NT2/D1 (cell line): ENCODE measurements at regions not wholly inside any gene's neighbourhood (a gene's known extent, or its start where the extent isn't known, plus 50 kb on each side); places are given as distances from the start of the nearest gene placed in this dataset.

Source experiments
- DNase-seq: peaks from one replicate; pipeline ENCODE4 v3.0.0-alpha.2; 2011; ENCODE audit warnings: low read depth, low spot score
- H3K27me3 ChIP-seq: 2 replicates; pipeline ENCODE4 v1.6.0; 2011; ENCODE audit warnings: mild to moderate bottlenecking; ENCODE audit not compliant: insufficient read length, insufficient read depth
- H3K36me3 ChIP-seq: 2 replicates; pipeline ENCODE4 v1.6.1; 2011; ENCODE audit warnings: mild to moderate bottlenecking, low read length, mixed read lengths; ENCODE audit not compliant: insufficient read depth, insufficient read length
- H3K4me1 ChIP-seq: 2 replicates; pipeline ENCODE4 v1.5.1; 2011; ENCODE audit not compliant: insufficient read depth, insufficient read length
- H3K4me3 ChIP-seq: 2 replicates; pipeline ENCODE4 v1.5.1; 2011; ENCODE audit warnings: low read depth; ENCODE audit not compliant: insufficient read length
- H3K9ac ChIP-seq: 2 replicates; pipeline ENCODE4 v1.6.0; 2011; ENCODE audit warnings: low read depth; ENCODE audit not compliant: insufficient read length
- H3K9me3 ChIP-seq: 2 replicates; pipeline ENCODE4 v1.5.1; 2011; ENCODE audit warnings: mild to moderate bottlenecking, low read length; ENCODE audit not compliant: insufficient read depth
- SUZ12 ChIP-seq: IDR thresholded peaks from 2 replicates; pipeline ENCODE4 v1.6.1; 2011; ENCODE audit not compliant: insufficient read length, insufficient read depth; ENCODE audit errors: extremely low read depth
- YY1 ChIP-seq: IDR thresholded peaks from 2 replicates; pipeline ENCODE4 v1.6.1; 2011; ENCODE audit not compliant: insufficient read length, insufficient read depth
- ZNF274 ChIP-seq: IDR thresholded peaks from 2 replicates; pipeline ENCODE4 v1.6.1; 2011; ENCODE audit warnings: mild to moderate bottlenecking, low read depth, low read length

DNA sequence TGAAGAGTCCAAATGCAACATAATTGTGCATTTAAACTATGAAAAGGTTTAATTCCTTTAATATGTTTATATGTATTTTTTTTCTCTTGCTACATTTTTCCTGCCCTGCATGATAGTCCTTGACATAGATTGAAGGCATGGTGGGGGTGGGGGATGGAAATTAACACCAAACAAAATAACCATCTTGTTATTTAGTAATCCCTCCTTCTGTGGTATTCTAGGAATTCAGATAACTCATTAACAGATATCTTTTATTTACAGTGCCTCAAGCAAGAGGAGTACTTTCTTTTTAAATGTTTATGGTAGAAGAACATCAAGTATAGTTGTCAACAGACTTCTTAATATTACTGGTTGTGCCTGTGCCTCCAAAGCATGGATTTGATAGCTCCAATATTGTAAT lies 337.6 kb upstream of the SEMA3A start:
- Histone ChIP-seq H3K4me3 (no peak overlapping the region), H3K4me1 (no peaks in the 10 kb centered on the region), H3K9ac (no peak overlapping the region), H3K36me3 (no peaks in the 10 kb centered on the region), H3K27me3 (no peaks in the 10 kb centered on the region), H3K9me3 (no peaks in the 10 kb centered on the region)
- DNase-seq, result no peak
- TF ChIP-seq SUZ12, result no peak
- no peak for TF ChIP-seq YY1
- TF ChIP-seq ZNF274, result no peak

DNA sequence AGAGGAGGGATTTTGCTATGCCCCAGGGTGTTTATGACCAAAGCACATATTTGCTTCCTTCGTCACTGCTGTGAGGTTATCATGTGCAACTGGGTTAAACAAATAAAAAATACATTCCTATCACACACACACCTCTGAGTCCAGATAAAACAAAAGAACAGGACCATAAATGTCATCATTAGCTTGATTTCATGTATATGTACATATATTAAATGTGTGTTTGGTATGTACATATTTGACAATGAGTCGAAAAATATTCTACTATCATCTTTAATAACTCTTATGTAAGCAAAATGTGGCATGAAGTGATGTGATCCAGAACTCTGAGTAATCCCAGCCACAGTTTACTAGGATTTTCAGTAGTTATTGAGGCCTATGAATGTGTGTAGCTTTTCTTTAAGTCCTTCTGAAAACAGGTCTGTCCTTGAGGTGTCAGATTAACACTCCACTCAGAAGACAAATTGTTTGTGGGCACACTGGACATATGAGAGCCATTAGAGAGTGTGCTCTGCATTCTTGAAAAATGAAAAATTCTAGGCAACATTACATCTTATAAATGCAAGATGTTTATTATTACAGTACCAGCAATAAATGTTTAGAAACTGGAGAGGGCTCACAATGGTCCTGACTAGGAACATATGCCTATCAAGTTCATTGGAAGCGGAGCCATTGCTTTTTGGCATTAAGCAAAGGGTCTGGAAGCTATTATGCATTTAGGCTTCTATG lies 335.1 kb upstream of the SEMA3A start:
- TF ChIP-seq SUZ12 (no peak), YY1 (no peak), ZNF274 (no peak)
- DNase-seq, result no peak
- no peak overlapping the region for H3K4me3 ChIP-seq

DNA sequence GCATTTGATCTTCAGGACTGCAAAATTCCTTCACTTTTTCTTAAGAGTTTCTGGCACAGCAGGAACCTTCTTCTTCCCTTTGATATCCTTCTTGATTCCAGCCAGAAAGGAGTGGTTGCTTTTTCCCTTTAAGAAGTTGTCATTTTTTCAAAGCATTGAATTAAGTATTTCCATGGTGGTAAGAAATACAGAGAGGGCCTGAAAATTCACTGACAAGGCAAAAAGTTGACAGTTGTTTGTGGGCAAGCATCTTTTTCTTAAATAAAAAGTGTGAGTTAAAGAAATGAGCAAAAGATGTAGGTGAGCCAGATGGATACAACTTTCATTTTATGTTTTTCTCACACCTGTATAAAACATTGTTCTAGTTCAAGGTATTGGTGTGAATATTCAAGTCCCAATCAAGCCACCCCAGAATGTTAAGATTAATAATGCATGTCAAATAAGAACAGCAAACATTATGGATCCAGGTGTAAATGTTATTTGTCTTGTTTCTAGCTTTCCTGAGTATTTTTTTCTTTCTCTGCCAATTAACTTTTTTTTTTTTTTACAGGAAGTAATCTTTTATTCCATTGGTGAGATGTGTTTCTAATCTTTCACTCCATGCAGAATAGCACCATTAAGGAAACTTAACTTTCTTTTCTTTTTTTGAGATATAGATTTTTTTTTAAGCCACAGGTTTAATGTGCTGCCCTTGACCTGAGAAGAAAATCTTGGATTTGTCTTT lies 334.3 kb upstream of the SEMA3A start:
- Histone ChIP-seq H3K9me3 (no peaks in the 10 kb centered on the region), H3K4me1 (no peaks in the 10 kb centered on the region), H3K36me3 (no peaks in the 10 kb centered on the region), H3K27me3 (no peaks in the 10 kb centered on the region), H3K9ac (no peak overlapping the region), H3K4me3 (no peak overlapping the region)
- DNase-seq, result no peak
- TF ChIP-seq ZNF274 (no peak), SUZ12 (no peak), YY1 (no peak)

More for the DNA sequence above, 335.1 kb upstream of the SEMA3A start:
- Histone ChIP-seq H3K27me3 (no peaks in the 10 kb centered on the region), H3K9me3 (no peaks in the 10 kb centered on the region), H3K4me1 (no peaks in the 10 kb centered on the region), H3K9ac (no peak overlapping the region), H3K36me3 (no peaks in the 10 kb centered on the region)

DNA sequence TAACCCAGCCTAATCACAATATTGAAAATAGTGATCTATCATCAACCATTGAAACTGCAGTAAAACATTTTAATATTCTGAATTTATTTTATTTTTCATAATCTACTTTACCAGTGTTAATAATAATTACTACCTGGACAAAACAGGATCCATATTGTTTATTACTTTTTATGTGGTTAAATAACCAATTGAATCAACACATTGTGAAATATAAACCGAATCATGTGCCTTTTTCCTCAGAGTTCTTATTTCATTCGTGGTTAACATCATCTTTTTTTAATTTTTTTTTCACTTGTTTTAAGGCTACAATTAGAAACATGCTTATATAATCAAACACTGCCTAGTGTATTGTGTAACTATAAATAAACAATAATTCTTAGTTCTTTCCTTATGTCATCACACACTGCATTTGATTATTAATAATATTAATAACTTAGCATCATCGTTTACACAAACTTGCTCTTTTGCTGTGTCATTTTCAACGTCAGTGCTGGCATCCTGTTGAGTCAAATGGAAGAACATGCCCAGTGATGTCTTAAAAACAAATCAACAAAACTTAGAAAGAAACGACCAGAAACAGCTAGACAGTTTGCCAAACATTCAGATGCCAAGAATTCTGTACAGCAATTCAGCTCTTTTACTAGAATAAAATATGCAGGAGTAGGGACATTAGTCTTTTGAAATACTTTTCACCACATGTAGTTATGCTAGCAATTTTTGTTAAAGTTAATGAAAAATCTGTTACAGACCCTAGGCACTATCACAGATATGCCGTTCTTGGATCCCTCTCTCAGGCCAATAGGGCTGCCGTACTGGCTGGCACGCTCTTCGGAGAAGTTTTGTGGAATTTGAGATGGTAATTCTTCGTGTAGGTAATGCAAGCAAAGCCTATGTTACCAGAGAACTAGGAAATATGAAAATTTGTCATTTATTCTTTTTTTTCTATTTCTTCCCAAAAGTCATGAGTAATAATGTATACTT lies 330.4 kb upstream of the SEMA3A start:
- Histone ChIP-seq H3K9ac (no peak overlapping the region), H3K27me3 (no peaks in the 10 kb centered on the region), H3K4me1 (no peaks in the 10 kb centered on the region), H3K9me3 (no peaks in the 10 kb centered on the region), H3K4me3 (no peak overlapping the region), H3K36me3 (no peaks in the 10 kb centered on the region)
- DNase-seq, result no peak
- TF ChIP-seq ZNF274 (no peak), YY1 (no peak), SUZ12 (no peak)

DNA sequence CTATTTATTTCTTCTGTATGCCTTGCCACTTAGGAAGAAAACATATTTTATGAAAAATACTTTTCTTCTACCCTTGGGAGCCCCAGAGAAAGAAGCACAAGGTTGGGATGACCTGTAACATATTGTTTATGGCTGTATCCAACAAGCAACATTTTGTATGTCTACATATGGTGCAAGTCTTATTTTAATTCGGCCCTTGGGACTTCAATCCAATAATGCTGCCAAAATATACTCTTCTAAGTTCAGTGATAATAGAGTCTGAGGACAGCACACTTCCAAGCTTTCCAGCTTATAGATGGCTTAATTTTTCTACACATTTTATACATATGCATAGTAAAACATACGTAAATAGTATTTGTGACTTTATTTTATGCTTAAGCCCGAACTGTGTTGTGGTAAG lies 318.5 kb upstream of the SEMA3A start:
- no peak overlapping the region for H3K4me3 ChIP-seq
- TF ChIP-seq ZNF274 (no peak), SUZ12 (no peak), YY1 (no peak)
- no peaks in the 10 kb centered on the region for H3K36me3 ChIP-seq
- H3K9me3 ChIP-seq, result no peaks in the 10 kb centered on the region
- no peak overlapping the region for H3K9ac ChIP-seq
- no peak for DNase-seq
- no peaks in the 10 kb centered on the region for H3K4me1 ChIP-seq
- H3K27me3 ChIP-seq, result no peaks in the 10 kb centered on the region

- no peak overlapping the region for H3K4me3 ChIP-seq
- no peak for TF ChIP-seq ZNF274
- no peak for TF ChIP-seq SUZ12
- TF ChIP-seq YY1, result no peak
- H3K27me3 ChIP-seq, result no peaks in the 10 kb centered on the region
- no peak overlapping the region for H3K9ac ChIP-seq
- no peak for DNase-seq
- H3K4me1 ChIP-seq, result no peaks in the 10 kb centered on the region
- H3K36me3 ChIP-seq, result no peaks in the 10 kb centered on the region
- H3K9me3 ChIP-seq, result no peaks in the 10 kb centered on the region
These were observed 317.5 kb upstream of the SEMA3A start for GRCh38 chr7:84512055-84512454.
